Mesendoderm (in vitro differentiated cells): ENCODE measurements at regions not wholly inside any gene's neighbourhood (a gene's known extent, or its start where the extent isn't known, plus 50 kb on each side); places are given as distances from the start of the nearest gene placed in this dataset.

Source experiments
- DNase-seq: peaks from one replicate; pipeline ENCODE4 v3.0.0; 2013
- H2AK5ac ChIP-seq: 2 replicates; pipeline ENCODE4 v1.6.1; 2013; ENCODE audit warnings: low read length, inconsistent platforms
- H2BK120ac ChIP-seq: 2 replicates; pipeline ENCODE4 v1.6.1; 2013; ENCODE audit warnings: low read depth, mild to moderate bottlenecking, low read length, moderate library complexity, mixed read lengths
- H2BK15ac ChIP-seq: replicated peaks from 2 replicates; pipeline ENCODE4 v1.6.1; 2013; ENCODE audit warnings: low read depth, mild to moderate bottlenecking, moderate library complexity
- H2BK5ac ChIP-seq: 2 replicates; pipeline ENCODE4 v1.6.1; 2013; ENCODE audit warnings: low read length, inconsistent platforms
- H3K18ac ChIP-seq: 2 replicates; pipeline ENCODE4 v1.6.1; 2013; ENCODE audit warnings: mild to moderate bottlenecking, low read length, mixed read lengths
- H3K23ac ChIP-seq: one replicate; pipeline ENCODE4 v1.6.1; 2013; ENCODE audit warnings: low read length
- H3K27ac ChIP-seq: 2 replicates; pipeline ENCODE4 v1.5.1; 2013; ENCODE audit warnings: low read depth, mild to moderate bottlenecking, inconsistent platforms, low read length, moderate library complexity
- H3K27me3 ChIP-seq: 2 replicates; pipeline ENCODE4 v1.6.1; 2013; ENCODE audit warnings: low read length, control low read depth, mild to moderate bottlenecking, inconsistent platforms; ENCODE audit not compliant: insufficient read depth, poor library complexity
- H3K36me3 ChIP-seq: 2 replicates; pipeline ENCODE4 v1.6.1; 2013; ENCODE audit warnings: low read length, inconsistent platforms; ENCODE audit not compliant: control insufficient read depth, insufficient read depth
- H3K4ac ChIP-seq: one replicate; pipeline ENCODE4 v1.6.1; 2013; ENCODE audit warnings: low read depth, mild to moderate bottlenecking, low read length, moderate library complexity
- H3K4me1 ChIP-seq: 2 replicates; pipeline ENCODE4 v1.6.1; 2013; ENCODE audit warnings: low read depth, low read length, inconsistent platforms; ENCODE audit not compliant: control insufficient read depth
- H3K4me2 ChIP-seq: 2 replicates; pipeline ENCODE4 v1.6.1; 2013; ENCODE audit warnings: low read length
- H3K4me3 ChIP-seq: 2 replicates; pipeline ENCODE4 v1.5.1; 2013; ENCODE audit warnings: mild to moderate bottlenecking, low read length
- H3K56ac ChIP-seq: one replicate; pipeline ENCODE4 v1.6.1; 2013; ENCODE audit warnings: low read length
- H3K79me1 ChIP-seq: 2 replicates; pipeline ENCODE4 v1.6.1; 2013; ENCODE audit warnings: low read length, inconsistent platforms
- H3K79me2 ChIP-seq: 2 replicates; pipeline ENCODE4 v1.6.1; 2013; ENCODE audit warnings: mild to moderate bottlenecking, low read length; ENCODE audit not compliant: control insufficient read depth, insufficient read depth
- H3K9ac ChIP-seq: 2 replicates; pipeline ENCODE4 v1.6.1; 2013; ENCODE audit warnings: low read length, inconsistent platforms
- H4K5ac ChIP-seq: one replicate; pipeline ENCODE4 v1.6.1; 2013; ENCODE audit warnings: low read length
- H4K8ac ChIP-seq: one replicate; pipeline ENCODE4 v1.6.1; 2013; ENCODE audit warnings: low read depth, mild to moderate bottlenecking, control low read depth, low read length, moderate library complexity
- WGBS: extraction: QIAGEN DNeasy Blood & Tissue Kit; methylation state at CpG from one replicate; pipeline ENCODE4 v1.1.7; 2013; ENCODE audit warnings: low lambda C conversion rate, missing lambda C conversion rate; ENCODE audit not compliant: insufficient coverage; ENCODE audit errors: extremely low coverage; 5-methylcytosine and 5-hydroxymethylcytosine counted together

DNA sequence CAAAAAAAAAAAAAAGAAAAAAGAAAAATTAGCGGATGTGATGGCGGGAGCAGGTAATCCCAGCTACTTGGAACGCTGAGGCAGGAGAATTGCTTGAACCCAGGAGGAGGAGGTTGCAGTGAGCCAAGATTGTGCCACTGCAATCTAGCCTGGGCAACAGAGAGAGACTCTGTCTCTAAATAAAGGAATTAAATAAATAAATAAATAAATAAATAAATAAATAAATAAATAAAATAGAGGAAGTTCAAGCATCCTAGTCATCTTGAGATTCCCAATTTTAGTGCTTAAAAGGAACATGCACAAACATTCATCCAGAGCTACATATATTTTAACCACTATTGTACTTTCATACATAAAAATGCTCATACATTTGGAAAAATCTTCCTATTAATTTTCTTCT, 61.2 kb upstream of the GABRA1 start:
- WGBS = no CpG with 5 or more reads among the region's 3 CpGs

DNA sequence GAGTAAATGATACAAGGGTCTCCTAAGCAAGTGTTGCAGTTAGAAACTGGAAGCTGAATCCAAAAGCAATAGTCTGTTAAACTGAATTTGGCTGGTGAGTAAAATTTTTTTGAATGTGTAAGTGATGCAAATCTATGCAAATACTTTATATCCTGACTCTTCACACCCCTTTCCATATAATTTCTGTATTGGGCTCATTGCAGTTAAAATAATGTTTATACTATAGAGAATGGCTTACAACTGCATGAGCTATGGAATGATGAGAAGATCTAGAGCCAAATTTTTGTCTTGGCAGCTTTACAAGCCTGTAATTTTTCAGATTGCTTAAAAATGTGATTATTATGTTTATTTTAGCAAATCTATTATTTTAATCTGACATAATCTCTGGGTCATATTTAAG, 57.0 kb upstream of the GABRA1 start:
- Histone ChIP-seq H2BK15ac (no peak overlapping the region), H3K27ac (no peak overlapping the region), H3K4me2 (no peak overlapping the region), H2BK5ac (no peak overlapping the region), H3K4ac (no peak overlapping the region), H3K4me3 (no peak overlapping the region), H3K9ac (no peak overlapping the region), H4K8ac (no peak overlapping the region), H4K5ac (no peak overlapping the region), H3K79me2 (no peaks in the 10 kb centered on the region), H2AK5ac (no peak overlapping the region), H3K36me3 (no peaks in the 10 kb centered on the region), H3K56ac (no peak overlapping the region), H3K79me1 (no peaks in the 10 kb centered on the region), H3K27me3 (no peaks in the 10 kb centered on the region), H3K4me1 (no peaks in the 10 kb centered on the region), H2BK120ac (no peak overlapping the region), H3K23ac (no peak overlapping the region), H3K18ac (no peak overlapping the region)
- DNase-seq = no peak

More for the DNA sequence above, 61.2 kb upstream of the GABRA1 start:
- no peak overlapping the region for H4K8ac ChIP-seq
- H3K23ac ChIP-seq = no peak overlapping the region
- H3K9ac ChIP-seq = no peak overlapping the region
- H3K36me3 ChIP-seq = no peaks in the 10 kb centered on the region
- no peaks in the 10 kb centered on the region for H3K4me1 ChIP-seq
- no peaks in the 10 kb centered on the region for H3K79me2 ChIP-seq
- no peak overlapping the region for H3K4me3 ChIP-seq
- H2BK120ac ChIP-seq = no peak overlapping the region
- H3K4ac ChIP-seq = no peak overlapping the region
- H2BK15ac ChIP-seq = no peak overlapping the region
- no peaks in the 10 kb centered on the region for H3K27me3 ChIP-seq
- H3K18ac ChIP-seq = no peak overlapping the region
- H3K27ac ChIP-seq = no peak overlapping the region
- H4K5ac ChIP-seq = no peak overlapping the region
- no peaks in the 10 kb centered on the region for H3K79me1 ChIP-seq
- no peak overlapping the region for H3K56ac ChIP-seq
- no peak for DNase-seq
- no peak overlapping the region for H2BK5ac ChIP-seq
- H3K4me2 ChIP-seq = no peak overlapping the region
- no peak overlapping the region for H2AK5ac ChIP-seq
